ENCODE measurements at regions not wholly inside any gene's neighbourhood (a gene's known extent, or its start where the extent isn't known, plus 50 kb on each side); places are given as distances from the start of the nearest gene placed in this dataset.

DNA sequence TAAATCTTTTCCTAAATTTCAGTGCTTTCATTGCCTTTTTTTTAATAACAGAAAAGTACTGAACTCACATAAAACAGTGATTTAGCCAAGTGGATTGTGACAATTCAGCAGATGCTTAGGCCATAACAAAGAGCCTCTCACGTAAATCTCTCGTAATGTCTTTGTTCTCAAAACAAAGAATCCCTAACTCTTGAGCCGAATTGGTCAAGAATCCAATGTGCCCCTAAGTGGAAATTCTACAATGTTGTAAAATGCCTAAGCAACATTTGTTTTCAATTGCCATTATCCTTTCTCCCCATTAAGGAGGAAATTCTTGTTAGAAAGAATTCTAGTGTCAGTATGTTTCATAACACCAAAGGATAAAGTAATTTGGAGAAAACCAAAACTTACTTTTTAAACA is 235.7 kb upstream of the THBS1 start:
- no peaks in the 10 kb centered on the region for H3K27me3 Mint-ChIP-seq (ENCODE audit: low read depth)
- no peaks in the 10 kb centered on the region for H3K4me1 Mint-ChIP-seq (ENCODE audit: low read depth)
- H3K4me3 Mint-ChIP-seq = no peak overlapping the region
- H3K27ac Mint-ChIP-seq = no peak overlapping the region
- ATAC-seq (no peak), DNase-seq (no peak)
- no peaks in the 10 kb centered on the region for H3K9me3 Mint-ChIP-seq (ENCODE audit: insufficient read depth)
- ChIA-PET CTCF (no interaction called here), POLR2A (no interaction called here)
- no peaks in the 10 kb centered on the region for H3K36me3 Mint-ChIP-seq (ENCODE audit: low read depth)

DNA sequence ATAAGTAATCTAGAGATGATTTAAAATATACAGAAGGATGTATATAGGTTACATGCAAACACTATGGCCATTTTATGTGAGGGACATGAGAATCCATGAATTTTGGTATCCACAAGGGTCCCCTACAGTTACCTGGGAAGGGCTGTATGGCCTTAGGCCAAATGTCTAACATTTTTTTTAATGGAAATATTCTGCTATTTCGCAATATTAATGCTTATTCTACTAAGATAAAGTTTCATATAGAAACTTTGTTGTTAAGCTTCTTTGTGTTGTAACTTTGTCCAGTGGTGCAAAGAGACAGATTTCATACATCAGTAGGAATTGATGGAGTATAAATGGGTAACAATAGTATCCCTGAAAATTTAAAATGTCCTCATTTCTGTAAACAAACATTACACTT is 233.4 kb upstream of the THBS1 start:
- H3K9me3 Mint-ChIP-seq (ENCODE audit: insufficient read depth) = no peaks in the 10 kb centered on the region
- ATAC-seq = no peak
- no peak overlapping the region for H3K4me3 Mint-ChIP-seq
- no peaks in the 10 kb centered on the region for H3K27me3 Mint-ChIP-seq (ENCODE audit: low read depth)
- ChIA-PET POLR2A (no interaction called here), CTCF (no interaction called here)
- H3K36me3 Mint-ChIP-seq (ENCODE audit: low read depth) = no peaks in the 10 kb centered on the region
- H3K27ac Mint-ChIP-seq = no peak overlapping the region
- H3K4me1 Mint-ChIP-seq (ENCODE audit: low read depth) = no peaks in the 10 kb centered on the region
- no peak for DNase-seq

DNA sequence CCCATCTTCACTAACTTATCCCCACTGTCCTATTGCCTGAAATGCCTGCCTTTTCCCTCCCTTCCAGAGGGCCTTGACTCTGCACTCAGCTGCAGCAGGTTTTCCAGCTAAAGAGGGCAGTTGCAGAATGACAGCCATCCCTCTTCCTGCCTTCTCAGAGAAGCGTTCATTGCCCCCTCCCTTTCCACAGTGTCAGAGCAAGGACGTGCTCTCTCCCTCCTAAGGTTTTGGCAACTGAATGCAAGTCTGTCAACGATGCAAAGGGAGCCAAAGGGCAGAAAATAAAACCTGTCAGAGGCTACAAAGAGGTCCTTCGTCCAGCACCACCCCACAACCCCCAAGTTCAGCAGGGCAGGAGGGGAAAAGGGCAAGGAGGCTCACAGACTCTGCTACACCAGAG is 230.1 kb upstream of the THBS1 start:
- no peaks in the 10 kb centered on the region for H3K27me3 Mint-ChIP-seq (ENCODE audit: low read depth)
- H3K4me1 Mint-ChIP-seq (ENCODE audit: low read depth) = no peaks in the 10 kb centered on the region
- ChIA-PET POLR2A (no interaction called here), CTCF (no interaction called here)
- ATAC-seq = no peak
- H3K9me3 Mint-ChIP-seq (ENCODE audit: insufficient read depth) = no peaks in the 10 kb centered on the region
- no peak overlapping the region for H3K4me3 Mint-ChIP-seq
- DNase-seq = no peak
- no peaks in the 10 kb centered on the region for H3K36me3 Mint-ChIP-seq (ENCODE audit: low read depth)
- H3K27ac Mint-ChIP-seq = no peak overlapping the region

DNA sequence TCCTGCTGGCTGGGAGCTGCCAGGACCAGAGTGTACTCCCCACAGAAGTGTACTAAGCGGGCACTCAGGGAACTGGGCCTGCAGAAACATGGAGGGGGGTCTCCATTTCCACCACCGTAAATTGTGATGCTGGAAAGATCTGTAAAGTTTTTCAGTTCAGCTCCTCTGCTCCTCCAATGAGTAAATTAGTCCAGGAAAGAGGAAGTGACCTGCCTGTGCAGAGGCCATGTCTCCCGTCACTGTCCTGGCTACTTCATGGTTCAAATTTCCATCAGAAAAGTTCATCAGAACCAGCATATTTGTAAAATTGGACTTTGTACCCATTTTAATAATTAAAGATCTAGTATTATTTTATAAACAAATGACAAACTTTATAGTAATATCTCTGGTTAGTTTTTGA is 226.7 kb upstream of the THBS1 start:
- Mint-ChIP-seq H3K4me1 (ENCODE audit: low read depth) (no peaks in the 10 kb centered on the region), H3K27me3 (ENCODE audit: low read depth) (peaks cover 2% of the 10 kb centered on the region), H3K9me3 (ENCODE audit: insufficient read depth) (no peaks in the 10 kb centered on the region), H3K36me3 (ENCODE audit: low read depth) (no peaks in the 10 kb centered on the region), H3K27ac (no peak overlapping the region), H3K4me3 (no peak overlapping the region)
- POLR2A ChIA-PET = no interaction called here
- DNase-seq (no peak), ATAC-seq (no peak)
- CTCF ChIA-PET = no interaction called here

DNA sequence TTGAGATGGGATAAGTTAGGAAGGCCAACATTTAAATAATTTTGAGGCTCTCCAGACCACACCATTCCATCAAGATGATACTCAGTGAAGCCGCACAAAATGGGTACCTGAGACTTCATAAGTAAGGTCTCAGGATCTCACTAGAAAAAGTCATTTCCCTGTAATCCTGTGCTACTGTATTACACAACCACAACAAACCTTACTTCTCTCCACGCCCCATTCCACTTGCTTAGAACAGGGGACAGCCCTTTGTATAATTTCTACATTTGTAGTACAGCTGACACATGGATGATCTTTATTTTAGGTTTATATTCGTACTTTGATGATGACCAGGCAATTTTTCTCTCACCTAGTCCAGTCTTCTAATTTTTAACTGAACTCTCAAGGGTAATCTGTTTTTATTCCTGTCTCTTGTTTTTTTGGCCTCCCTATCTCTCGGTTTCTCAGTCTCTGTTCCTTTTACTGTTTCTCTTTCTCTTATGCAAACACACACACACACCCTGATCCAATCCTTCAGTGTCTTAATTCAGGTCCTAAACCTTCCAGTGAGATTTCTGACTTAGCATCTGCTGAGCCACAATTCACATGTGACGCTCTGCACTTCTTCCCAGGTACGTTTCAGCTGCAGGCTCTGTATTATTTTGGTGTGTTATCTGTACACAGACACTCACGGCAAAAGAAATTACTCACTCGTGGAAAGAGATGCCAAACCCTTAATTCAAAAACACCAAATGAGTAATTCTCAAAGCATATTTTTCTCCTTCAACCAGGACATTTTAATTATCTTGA is 223.2 kb upstream of the THBS1 start:
- POLR2A ChIA-PET = no interaction called here
- Mint-ChIP-seq H3K4me3 (no peak overlapping the region), H3K36me3 (ENCODE audit: low read depth) (no peaks in the 10 kb centered on the region), H3K27ac (no peak overlapping the region), H3K9me3 (ENCODE audit: insufficient read depth) (no peaks in the 10 kb centered on the region), H3K27me3 (ENCODE audit: low read depth) (peaks cover 7% of the 10 kb centered on the region), H3K4me1 (ENCODE audit: low read depth) (no peaks in the 10 kb centered on the region)
- DNase-seq = no peak
- ATAC-seq = no peak
- CTCF ChIA-PET = no interaction called here

DNA sequence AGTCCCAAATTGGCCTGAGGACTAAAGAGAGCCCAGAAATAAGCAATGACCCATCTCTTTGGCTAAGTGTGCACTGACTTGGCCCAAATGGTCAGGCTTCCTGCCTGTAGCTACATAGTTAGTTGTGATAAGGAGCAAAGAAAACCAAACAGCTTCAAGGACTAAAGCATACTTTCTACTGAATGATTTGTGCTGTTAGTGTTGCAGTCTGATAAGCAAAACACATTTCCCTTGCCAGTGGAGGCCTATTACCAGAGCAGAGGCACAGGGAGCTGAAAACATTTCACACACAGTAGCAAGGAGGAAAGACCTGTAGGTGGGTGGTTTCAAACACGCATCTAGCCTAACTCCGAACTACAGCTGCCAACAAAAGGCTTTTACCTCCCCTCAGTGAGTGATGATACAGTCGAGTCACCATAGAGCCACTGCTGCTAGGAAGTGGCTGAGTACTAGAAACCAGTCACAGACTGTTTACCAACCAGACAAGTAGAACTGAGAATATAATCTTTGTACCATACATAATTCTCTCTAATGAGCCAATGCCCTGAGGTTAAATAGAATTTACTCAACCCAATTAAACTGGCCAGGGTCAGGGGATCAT is 222.3 kb upstream of the THBS1 start:
- POLR2A ChIA-PET = no interaction called here

DNA sequence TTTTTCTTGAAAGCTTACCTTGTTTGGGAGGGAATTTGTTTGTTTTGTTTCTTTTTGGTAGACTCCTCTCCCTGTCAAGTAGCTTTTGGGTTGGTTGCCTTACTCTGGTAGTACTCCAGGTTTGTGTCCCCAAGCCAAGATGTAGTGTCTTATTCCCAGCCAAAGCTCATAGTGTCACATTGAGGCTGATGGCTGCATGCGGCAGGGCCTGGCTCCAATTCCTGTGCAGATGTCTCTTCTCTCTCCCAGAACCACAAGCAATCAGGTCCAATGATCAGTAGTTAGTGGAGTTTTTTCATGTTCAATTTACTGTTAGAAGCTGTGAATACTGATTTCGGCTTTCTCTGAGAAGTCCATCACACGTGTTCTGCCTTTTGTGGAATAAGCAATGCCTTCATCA is 221.1 kb upstream of the THBS1 start:
- CTCF ChIA-PET = interaction anchor here (0.8 kb wide), 1 partner anchor 221 kb away, joined by 3 read pairs; the partner anchor contains the start of gene THBS1
- Mint-ChIP-seq H3K27me3 (ENCODE audit: low read depth) (peaks cover 7% of the 10 kb centered on the region), H3K9me3 (ENCODE audit: insufficient read depth) (no peaks in the 10 kb centered on the region), H3K27ac (no peak overlapping the region), H3K4me1 (ENCODE audit: low read depth) (no peaks in the 10 kb centered on the region), H3K36me3 (ENCODE audit: low read depth) (no peaks in the 10 kb centered on the region), H3K4me3 (no peak overlapping the region)
- no peak for ATAC-seq
- no peak for DNase-seq
- POLR2A ChIA-PET = no interaction called here

More for the DNA sequence above, 222.3 kb upstream of the THBS1 start:
- Mint-ChIP-seq H3K27me3 (ENCODE audit: low read depth) (peaks cover 7% of the 10 kb centered on the region), H3K4me3 (no peak overlapping the region), H3K27ac (no peak overlapping the region), H3K9me3 (ENCODE audit: insufficient read depth) (no peaks in the 10 kb centered on the region), H3K36me3 (ENCODE audit: low read depth) (no peaks in the 10 kb centered on the region), H3K4me1 (ENCODE audit: low read depth) (no peaks in the 10 kb centered on the region)
- CTCF ChIA-PET = no interaction called here
- DNase-seq (no peak), ATAC-seq (no peak)

DNA sequence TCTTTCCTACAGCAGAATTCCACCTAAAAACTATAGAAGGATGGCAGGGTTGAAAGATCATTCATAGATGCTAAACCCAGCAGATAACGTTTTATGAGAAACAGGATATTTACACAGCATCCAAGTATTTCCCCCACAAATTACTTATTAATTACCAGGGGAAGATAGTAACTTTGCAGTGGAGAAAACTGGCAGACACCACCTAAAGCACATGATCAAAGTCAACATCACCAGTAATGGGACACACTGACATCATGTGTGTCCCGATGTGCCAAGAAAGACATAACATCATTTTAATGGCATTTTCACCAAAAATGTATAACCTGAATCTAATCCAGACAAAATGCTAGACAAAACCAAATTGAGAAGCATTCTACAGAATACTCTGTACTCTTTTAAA is 220.4 kb upstream of the THBS1 start:
- no peak overlapping the region for H3K27ac Mint-ChIP-seq
- ATAC-seq = no peak

DNA sequence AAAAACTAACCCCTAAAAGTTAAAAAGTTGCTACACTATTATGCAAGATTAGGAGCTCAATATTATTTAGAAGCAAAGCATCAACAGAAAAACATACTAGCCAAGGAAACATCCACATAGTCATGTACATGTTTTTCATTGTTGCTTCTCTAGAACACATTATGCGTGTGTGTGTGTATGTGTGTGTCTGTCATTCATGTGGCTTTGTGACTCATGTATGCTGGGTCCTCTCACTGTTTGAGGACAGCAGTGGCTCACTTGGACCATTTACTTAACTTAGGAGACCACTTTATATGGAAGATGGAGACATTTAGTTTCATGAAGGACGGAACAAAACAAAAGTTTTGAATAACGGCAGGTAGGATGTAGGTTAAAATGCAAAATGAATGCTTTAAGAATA is 219.4 kb upstream of the THBS1 start:
- no peaks in the 10 kb centered on the region for H3K36me3 Mint-ChIP-seq (ENCODE audit: low read depth)
- DNase-seq (no peak), ATAC-seq (no peak)
- H3K4me1 Mint-ChIP-seq (ENCODE audit: low read depth) = no peaks in the 10 kb centered on the region
- CTCF ChIA-PET = no interaction called here
- H3K4me3 Mint-ChIP-seq = no peak overlapping the region
- POLR2A ChIA-PET = no interaction called here
- no peaks in the 10 kb centered on the region for H3K9me3 Mint-ChIP-seq (ENCODE audit: insufficient read depth)
- no peak overlapping the region for H3K27ac Mint-ChIP-seq
- peaks cover 7% of the 10 kb centered on the region for H3K27me3 Mint-ChIP-seq (ENCODE audit: low read depth)

More for the DNA sequence above, 220.4 kb upstream of the THBS1 start:
- DNase-seq = no peak
- no peaks in the 10 kb centered on the region for H3K9me3 Mint-ChIP-seq (ENCODE audit: insufficient read depth)
- CTCF ChIA-PET = interaction anchor here (0.8 kb wide), 1 partner anchor 220 kb away, joined by 3 read pairs; the partner anchor contains the start of gene THBS1
- no peaks in the 10 kb centered on the region for H3K36me3 Mint-ChIP-seq (ENCODE audit: low read depth)
- POLR2A ChIA-PET = no interaction called here
- H3K4me3 Mint-ChIP-seq = no peak overlapping the region
- H3K27me3 Mint-ChIP-seq (ENCODE audit: low read depth) = peaks cover 7% of the 10 kb centered on the region
- no peaks in the 10 kb centered on the region for H3K4me1 Mint-ChIP-seq (ENCODE audit: low read depth)

DNA sequence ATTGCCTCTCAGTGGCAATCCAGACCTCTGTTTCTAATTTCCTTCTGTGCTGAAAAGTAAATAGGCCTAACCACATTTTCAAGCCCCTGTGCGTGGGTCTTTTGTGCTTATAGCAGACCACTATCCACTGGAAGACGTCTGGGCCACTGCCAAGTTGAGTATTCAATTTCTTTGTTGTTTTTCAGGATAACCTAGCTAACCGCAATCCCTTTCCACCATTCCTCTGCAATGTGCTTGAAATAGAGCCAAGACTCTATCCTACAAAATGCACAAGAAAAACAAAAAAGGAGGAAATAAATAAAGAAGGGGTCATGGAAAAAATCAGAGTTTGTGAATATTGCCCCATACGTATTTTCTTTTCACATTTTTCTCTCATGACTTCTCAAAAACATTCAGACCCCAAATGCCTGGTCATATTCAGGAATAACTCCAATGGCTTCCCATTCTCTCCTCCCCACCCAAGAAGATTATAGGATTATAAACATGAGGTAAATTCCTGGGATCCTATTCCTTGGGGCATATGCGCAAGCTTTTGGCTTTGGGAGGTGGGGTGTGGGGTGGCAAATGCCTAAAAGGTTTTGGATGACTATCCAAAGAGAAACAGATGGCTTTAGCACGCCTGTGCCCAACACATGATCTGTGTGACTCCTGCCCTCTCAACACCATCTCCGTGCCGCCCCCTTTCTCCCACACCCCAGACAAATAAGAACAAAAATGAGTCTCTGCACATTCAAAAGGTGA is 217.9 kb upstream of the THBS1 start:
- ChIA-PET CTCF (no interaction called here), POLR2A (no interaction called here)
- DNase-seq (no peak), ATAC-seq (no peak)
- H3K27me3 Mint-ChIP-seq (ENCODE audit: low read depth) = peaks cover 6% of the 10 kb centered on the region
- no peak overlapping the region for H3K4me3 Mint-ChIP-seq
- H3K36me3 Mint-ChIP-seq (ENCODE audit: low read depth) = no peaks in the 10 kb centered on the region
- no peak overlapping the region for H3K27ac Mint-ChIP-seq
- H3K4me1 Mint-ChIP-seq (ENCODE audit: low read depth) = no peaks in the 10 kb centered on the region
- no peaks in the 10 kb centered on the region for H3K9me3 Mint-ChIP-seq (ENCODE audit: insufficient read depth)

DNA sequence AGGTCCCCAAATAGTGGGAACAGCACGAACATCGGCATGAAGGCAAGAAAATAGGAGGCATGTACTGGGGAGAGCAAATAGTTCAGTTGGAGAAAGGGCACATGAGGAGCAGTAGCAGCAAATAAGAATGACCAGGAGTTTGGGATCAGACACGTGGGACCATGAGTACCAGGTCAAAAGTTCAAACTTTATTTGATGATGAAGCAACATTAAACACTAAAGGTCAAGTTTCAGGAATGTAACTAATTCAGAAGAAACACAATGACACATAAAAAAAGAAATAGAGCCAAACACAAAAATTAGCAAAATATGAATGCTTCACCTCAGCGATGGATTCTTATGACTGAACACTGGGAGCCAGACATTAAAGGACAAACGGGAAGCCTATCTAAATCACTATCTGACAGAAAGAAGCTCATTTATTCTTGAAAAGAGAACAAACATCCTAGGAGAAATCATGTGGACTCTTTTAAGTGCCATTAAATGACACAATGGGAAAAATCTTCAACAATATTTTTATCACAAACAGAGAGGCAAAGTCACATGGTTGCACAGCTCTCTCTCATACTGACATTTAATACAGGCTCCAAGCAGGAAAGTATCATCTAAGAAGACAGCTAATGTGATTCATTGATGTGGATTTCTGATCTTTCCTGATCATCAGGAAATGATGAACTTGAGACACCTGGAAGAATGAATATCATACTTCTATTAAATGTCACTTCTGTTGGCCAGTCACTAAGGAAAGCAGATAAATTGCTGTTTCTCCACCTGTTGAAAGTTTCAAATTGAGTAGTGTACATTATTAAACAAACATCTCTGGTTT is 216.9 kb upstream of the THBS1 start:
- DNase-seq (no peak), ATAC-seq (no peak)
- ChIA-PET CTCF (no interaction called here), POLR2A (no interaction called here)
- Mint-ChIP-seq H3K36me3 (ENCODE audit: low read depth) (no peaks in the 10 kb centered on the region), H3K27ac (no peak overlapping the region), H3K4me3 (no peak overlapping the region), H3K27me3 (ENCODE audit: low read depth) (peaks cover 6% of the 10 kb centered on the region), H3K4me1 (ENCODE audit: low read depth) (no peaks in the 10 kb centered on the region), H3K9me3 (ENCODE audit: insufficient read depth) (no peaks in the 10 kb centered on the region)

DNA sequence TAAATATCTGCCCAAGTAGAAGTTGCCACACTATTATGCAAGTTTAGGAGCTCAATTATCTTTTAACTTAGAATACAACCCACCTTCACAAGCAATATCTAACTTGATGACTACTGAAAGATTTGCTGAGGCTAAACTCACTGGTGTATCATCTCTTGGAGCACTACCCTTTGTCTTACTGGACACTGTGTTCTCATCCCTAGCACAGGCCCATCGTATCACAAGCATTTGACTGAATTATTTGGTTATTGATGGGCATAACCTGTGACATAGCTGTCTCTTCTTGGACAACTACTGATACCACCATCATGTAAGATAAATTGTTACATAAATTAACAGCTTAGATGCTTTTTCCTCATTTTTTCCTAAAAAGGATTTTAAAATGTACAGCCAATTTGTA is 216.2 kb upstream of the THBS1 start:
- no peak for DNase-seq
- no peaks in the 10 kb centered on the region for H3K4me1 Mint-ChIP-seq (ENCODE audit: low read depth)
- no peak for ATAC-seq
- H3K27me3 Mint-ChIP-seq (ENCODE audit: low read depth) = peaks cover 5% of the 10 kb centered on the region
- ChIA-PET CTCF (no interaction called here), POLR2A (no interaction called here)
- no peaks in the 10 kb centered on the region for H3K36me3 Mint-ChIP-seq (ENCODE audit: low read depth)
- H3K27ac Mint-ChIP-seq = no peak overlapping the region
- H3K4me3 Mint-ChIP-seq = no peak overlapping the region
- H3K9me3 Mint-ChIP-seq (ENCODE audit: insufficient read depth) = no peaks in the 10 kb centered on the region
